Stromal cell of bone marrow (primary cell): ENCODE measurements at regions not wholly inside any gene's neighbourhood (a gene's known extent, or its start where the extent isn't known, plus 50 kb on each side); places are given as distances from the start of the nearest gene placed in this dataset.
"Not testable (repeated sequence)": the region's sequence is repeated elsewhere in the genome, so short reads cannot be mapped to it uniquely, and the experiment has no call there.

ENCODE experiments used
- DNase-seq: peaks from one replicate; pipeline ENCODE4 v3.0.0-alpha.2; 2012; ENCODE audit warnings: low read depth

DNA sequence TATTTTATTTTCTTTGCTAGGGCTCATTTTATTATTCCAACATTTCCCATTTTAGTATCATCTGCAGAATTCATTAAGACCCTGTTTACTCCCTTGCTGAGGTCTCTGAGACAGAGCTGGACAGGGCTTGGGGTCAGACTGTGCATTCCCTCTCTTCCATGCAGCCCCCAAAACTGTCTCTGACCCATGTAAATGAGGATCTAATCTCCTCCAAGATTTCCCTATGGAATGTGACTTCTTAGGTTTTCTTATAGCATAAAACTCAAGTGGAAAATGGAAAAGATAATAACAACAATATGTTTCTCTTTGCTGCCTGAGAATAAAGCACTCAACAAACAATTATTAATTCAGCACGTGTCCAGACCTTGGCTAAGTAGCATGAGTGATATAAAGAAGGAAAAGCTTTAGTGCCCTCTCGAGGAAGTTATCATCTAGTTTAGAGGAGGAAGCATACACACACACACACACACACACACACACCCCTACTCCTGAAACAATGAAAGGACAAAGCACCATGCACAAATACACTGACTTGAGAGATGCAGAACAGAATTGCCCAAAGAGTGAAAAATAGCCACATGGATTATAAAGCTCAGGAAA lies 815.5 kb downstream of the BCKDHB start:
- DNase-seq: no peak

DNA sequence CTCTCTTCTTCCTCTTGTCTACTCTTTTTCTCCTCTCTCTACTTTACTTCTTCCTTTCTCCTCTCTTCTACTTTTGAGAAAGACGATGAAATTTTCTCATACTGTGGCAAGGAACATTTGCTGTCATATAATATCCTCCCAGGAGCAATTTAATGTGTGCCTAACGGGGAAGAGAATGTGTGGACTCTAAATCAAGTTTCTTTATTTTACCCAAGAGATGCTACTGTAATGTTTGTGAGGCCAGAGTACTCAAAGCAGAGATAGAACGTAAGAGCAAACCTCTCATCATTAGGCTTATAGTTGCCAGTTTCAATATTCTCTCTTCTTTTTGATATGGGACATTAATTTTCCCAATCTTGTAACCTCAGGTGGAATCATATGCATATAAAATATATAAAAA lies 801.4 kb downstream of the BCKDHB start:
- no peak for DNase-seq

DNA sequence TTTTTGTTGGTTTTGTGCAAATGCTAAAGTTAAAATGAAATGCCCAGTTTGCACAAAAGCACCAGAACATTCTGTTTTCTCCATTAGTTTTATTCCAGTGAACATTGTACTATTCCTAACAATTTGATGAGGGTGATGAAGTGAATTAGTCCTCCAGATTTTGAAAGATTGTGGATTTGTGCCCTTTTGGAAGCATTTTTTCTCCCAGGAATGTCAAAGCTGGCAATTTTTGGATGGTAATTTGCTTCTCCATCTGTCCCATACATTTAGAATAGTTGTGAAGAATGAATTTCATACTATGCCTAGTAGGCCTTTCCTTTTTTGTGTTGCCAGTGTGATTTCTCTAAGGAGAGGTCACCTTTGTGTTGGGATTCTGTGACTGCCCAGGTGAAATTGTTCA lies 797.2 kb downstream of the BCKDHB start:
- DNase-seq: no peak

DNA sequence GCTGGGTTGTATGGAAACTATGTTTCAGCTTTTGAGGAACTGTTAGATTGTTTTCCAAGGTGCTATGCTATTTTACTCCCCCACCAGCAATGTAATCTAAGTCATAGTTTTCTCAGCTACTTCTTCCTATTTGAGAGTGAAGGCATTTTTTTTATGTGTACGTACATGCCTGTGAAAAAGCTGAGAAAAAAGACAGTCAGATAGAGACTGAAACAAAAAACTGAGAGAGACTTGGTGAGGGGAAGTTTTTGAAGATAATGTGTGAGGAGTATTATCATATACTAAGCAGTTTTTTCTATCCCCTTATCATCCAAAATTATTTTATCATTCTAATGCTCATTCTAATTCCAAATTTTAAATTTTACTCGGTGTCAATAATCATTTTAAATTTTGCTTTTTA lies 780.0 kb downstream of the BCKDHB start:
- no peak for DNase-seq

DNA sequence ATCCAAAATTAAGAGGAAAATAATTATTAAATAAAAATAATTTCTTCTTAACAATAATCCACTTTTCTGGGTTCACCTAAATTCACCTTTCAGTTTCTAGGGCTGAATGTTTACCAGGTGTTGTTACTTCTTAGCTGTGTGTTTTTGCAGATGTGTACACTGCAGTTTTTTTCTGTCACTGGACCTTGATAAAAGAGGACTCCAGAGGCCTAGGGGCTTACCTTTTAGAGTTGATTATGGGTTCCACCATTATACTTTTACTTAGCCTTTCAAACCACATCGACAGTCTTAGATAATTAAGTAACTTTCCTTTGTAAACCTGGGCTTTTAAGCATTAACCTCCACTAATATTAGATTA lies 766.5 kb downstream of the BCKDHB start:
- DNase-seq: no peak

DNA sequence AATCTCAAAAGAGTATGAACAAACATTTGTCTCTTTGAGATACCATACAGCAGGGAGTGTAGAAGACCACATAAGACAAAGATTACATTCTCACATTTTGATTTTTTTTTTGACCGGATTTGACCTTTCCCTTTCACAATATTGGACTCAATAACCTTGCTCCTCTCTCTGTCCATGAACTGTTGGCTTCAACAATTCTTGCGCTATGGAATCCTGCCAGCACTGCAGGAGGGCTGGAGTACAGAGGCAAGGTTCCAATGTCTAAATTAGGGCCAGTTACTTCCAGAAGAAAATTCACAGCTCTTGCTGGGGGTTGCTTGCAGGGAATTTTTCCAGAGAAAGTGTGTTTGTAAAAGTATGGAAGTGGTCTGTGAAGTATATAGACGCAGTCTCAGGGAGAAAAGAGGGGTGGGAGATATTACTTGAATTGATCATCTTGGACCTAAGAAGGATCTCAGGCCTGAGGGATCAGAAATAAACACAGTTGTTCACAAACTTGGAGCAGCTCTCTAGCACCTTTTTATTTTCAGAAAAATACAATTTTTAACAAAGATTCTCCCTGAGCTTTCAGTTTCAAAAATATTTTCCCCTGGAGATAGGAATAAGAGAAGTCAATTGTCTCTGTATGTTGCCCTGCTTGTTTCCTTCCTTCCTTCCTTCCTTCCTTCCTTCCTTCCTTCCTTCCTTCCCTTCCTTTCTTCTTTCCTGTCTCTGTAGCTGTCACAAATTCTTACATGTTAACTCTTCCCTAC lies 765.9 kb downstream of the BCKDHB start:
- no peak for DNase-seq

DNA sequence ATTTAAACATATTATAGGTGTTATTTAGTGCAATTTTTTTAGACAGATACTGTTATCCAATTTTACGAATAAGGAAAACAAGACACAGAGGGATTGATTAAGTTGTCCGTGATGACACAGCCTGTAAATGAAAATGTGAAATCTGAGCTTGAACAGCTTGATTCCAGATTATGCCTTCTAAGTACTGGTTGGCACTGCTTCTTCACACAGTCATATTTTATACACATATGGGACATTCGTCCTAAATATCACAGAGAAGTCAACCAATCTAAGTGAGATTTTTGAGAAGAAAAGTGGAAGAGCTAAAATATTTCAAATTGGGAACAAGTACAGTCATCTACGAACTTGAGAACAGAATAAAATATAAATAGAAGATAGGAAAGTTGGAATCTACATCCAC lies 756.3 kb downstream of the BCKDHB start:
- DNase-seq: no peak

DNA sequence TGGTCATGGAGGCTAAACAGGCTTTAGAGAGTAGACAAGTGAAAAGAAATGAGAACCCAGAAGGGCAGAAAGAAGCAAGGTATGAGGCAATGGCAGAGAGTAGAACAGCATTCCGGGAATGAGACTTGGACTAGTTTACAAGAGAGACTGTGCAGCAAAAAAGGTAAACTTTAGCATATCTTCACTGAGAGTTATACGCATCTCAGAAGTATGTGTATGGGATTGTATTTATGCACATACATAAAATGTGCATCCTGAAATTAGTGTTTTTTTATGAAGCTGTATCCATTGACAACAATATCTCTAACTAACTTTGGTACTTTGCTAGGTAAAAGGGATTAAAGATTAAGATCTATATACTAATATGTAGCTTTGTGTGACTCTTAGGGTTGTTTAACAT lies 753.6 kb downstream of the BCKDHB start:
- no peak for DNase-seq

DNA sequence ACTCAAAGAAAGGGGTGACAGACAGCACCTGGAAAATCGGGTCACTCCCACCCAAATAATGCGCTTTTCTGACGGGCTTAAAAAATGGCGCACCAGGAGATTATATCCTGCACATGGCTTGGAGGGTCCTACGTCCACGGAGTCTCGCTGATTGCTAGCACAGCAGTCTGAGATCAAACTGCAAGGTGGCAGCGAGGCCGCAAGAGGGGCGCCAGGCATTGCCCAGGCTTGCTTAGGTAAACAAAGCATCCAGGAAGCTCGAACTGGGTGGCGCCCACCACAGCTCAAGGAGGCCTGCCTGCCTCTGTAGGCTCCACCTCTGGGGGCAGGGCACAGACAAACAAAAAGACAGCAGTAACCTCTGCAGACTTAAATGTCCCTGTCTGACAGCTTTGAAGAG lies 741.5 kb downstream of the BCKDHB start:
- DNase-seq: not testable (repeated sequence)

DNA sequence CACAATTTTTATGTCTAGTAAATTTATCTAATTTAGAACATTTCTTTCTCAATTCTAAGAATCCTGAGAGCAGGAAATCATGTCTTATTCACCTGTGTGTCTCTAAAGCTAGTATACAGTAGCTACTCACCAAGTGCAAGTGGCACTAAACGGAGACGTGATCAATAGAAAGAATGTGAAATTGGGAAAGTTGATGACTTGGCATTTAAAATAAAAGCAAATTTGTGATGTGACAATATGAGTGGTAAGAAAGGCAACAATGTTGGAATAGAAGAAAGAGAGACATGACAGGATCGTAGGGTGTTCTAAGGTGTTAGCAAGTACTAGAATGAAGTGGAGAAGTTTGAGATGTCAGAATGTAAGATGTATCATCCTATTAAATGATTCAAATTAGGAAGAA lies 725.9 kb downstream of the BCKDHB start:
- DNase-seq: no peak

DNA sequence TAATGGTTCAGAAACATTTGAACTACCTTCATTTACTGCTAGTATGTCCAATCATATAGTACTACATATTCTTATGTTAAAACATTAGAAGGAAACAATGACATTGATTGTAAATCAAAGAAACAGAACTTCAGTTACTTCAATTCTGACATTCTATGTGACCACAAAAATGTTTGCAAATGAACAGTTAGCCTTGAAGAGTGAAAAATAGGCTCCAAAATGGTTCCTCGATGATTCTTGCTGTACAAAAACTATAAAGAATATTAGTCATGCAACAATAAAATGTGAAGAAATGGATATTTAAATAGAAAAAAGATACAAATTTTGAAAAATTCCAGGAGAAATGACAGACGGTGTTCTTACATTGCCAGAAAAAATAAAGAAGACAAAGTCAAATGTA lies 686.9 kb downstream of the BCKDHB start:
- no peak for DNase-seq

DNA sequence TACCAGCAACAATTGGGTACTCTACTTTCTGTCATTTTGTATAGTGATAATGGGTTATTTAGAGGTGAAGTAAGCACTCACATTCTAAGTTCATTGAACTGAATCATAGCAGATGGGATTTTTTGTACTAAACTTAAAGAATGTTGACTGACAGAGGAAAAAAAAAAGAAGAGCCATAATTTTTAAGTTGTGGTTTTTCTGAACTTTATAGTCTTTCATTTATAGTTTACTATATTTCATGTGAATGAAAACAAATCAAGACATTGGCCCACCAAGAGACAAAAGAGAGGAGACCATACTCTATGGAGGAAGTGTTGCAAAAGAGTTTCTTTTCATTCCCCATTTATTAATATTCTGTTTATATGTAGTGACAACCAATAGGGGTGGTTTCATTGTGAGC lies 685.7 kb downstream of the BCKDHB start:
- no peak for DNase-seq

DNA sequence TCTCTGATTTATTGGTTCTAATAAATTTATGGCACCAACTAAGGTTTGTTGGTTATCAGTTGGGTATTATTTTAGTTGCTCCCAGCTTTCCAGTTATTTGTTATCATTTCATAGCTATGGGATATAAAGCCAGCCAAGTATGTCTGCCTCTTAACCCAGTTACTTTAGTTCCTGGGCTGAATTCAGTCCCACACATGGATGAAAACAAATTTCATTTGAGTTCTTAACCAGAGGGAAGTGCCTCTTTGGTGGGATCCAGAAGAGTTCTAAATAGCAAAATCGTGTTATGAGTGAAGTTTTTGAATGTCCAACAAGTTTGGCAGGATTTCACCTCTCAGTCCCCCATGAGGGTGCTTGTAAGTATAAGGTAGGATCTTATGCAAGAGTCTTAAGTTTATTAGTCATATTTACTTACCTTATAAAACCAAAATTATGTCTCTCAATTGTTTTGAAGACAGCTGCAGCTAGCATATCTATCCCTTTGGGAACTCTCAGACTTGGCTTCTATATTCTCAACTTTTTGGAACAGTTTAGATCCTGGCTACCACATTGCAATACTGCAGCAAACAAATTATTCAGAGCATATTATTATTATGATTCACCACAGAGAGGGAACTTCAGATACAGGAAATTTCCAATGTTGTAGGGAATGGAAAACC lies 683.6 kb downstream of the BCKDHB start:
- DNase-seq: peak; percentile 66

DNA sequence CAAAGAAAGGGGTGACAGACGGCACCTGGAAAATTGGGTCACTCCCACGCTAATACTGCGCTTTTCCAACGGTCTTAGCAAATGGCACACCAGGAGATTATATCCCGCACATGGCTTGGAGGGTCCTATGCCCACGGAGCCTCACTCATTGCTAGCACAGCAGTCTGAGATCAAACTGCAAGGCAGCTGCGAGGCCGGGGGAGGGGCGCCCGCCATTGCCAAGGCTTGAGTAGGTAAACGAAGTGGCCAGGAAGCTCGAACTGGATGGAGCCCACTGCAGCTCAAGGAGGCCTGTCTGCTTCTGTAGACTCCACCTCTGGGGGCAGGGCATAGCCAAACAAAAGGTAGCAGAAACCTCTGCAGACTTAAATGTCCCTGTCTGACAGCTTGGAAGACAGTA lies 676.8 kb downstream of the BCKDHB start:
- not testable (repeated sequence) for DNase-seq

DNA sequence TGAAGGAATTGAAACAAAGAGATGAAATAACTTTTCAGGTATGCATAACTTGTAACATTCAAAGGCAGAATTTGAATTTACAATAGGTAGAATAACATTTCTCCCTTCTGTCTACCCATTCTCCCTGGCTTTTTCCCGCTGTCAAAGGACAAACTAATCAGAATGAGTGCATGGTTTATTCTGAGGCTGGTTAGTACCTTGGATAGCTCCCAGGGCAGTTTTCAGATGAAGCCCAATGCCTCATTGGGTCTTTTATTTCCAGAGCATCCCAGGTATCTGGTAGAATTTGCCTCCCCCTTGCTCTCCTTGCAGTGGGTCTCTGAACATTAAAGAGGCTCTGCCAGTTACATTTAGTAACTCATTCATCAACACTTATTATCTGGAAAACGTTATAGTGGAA lies 665.5 kb downstream of the BCKDHB start:
- DNase-seq: no peak

DNA sequence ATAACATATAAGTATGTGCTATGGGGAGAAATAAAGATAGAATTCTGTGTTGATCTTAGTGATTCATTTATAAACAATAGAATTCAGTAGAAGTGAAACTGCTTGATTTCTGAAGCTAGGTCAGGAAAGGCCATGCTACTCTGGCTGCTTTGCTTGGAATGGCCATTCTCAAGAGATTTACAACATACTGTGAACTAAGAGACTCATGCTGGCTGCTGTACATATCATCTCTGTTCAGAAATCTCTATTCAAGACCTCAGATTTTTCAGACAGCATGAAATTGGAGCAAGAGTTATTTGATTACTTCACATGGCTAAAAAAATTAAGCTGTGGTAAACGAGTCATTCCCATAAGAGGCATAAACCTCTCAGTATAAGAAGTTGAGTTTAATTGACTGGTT lies 662.6 kb downstream of the BCKDHB start:
- DNase-seq: peak; percentile 91

DNA sequence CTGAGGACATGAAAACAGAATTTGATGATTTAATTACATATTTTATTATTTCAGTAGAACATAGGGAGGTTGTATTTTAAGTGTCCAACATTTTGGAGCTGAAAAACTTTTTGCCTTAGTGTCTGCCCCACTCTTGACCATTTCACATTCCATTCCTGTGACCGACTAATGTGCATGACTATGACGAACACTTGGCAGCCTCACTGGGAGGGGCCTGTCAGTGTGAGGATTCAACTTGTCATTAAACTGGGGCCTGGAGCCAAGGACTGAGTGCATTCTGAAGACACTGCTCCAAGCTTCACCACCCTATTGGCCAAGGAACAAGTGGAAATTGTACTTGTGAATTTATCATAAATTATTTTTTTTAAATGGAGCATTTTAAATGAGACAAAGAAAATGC lies 661.3 kb downstream of the BCKDHB start:
- DNase-seq: peak; percentile 91

DNA sequence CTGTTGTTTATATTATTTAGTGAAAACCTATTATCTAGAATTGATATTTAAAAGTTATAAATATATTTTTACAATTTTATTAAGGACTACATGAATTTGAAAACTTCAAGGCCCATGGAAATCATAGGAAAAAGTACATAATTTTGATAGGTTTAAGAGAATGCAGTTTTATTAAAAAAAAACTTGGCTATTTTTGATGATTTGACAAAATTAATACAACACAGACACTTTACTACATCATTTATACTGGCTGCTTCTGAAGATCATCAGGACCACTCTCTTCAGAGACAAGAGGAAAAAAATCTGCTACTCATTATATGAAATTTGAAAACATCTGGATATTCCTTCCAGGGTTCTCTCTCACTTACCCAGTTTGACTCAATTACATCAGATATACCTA lies 637.7 kb downstream of the BCKDHB start:
- no peak for DNase-seq

DNA sequence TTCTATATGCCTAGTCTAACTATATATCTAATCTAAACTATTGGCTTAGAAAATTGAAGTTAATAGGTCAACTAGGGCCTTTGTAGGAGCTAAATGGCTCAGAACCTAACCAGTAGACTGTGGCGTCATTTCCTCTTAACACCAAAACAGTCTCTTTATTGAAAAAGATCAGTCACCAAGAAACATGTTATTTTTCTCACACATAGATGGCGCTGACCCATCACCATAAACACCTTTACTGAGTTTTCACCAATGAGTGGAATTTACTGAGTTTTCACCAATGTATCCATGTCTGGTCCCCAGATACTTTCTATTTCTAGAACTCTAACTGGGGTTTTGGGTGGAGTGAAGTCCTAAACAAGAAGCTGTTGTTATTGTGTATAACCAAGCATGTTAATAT lies 636.0 kb downstream of the BCKDHB start:
- DNase-seq: peak; percentile 43

DNA sequence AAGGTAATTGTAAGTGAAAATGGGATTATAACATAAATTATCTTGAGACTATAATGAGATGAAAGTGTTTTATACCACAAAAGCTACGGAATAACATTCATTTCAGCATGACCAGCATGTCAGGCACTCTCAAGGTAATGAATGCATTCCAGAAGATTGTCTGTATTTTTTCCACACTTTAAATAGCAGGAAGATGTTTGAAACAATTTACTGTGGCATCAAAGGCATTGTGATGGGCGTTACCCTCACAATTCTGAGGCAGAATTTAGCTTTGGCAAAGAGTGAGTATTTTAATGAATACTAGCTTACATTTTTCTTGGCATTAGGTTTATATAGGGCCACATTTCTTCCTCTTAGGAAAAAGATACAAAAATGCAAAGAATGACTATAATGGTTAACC lies 627.2 kb downstream of the BCKDHB start:
- no peak for DNase-seq

DNA sequence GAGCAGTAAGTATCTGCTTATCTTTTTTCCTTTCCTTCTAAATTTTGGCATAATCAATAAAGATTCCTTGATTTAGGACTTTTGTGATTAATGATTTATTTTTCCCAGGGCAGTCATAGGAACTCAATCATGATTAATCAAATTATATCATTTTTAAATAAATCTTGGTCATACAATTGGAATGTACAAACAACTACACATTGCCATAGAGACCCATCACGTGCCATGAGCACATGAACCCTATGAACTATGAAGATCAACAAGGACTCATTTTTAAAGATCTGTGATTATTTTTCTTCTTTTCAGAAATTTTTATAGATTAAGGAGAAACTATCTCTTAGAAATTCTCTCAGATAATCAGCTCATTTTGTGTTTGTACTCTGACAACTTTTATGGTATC lies 622.4 kb downstream of the BCKDHB start:
- no peak for DNase-seq

DNA sequence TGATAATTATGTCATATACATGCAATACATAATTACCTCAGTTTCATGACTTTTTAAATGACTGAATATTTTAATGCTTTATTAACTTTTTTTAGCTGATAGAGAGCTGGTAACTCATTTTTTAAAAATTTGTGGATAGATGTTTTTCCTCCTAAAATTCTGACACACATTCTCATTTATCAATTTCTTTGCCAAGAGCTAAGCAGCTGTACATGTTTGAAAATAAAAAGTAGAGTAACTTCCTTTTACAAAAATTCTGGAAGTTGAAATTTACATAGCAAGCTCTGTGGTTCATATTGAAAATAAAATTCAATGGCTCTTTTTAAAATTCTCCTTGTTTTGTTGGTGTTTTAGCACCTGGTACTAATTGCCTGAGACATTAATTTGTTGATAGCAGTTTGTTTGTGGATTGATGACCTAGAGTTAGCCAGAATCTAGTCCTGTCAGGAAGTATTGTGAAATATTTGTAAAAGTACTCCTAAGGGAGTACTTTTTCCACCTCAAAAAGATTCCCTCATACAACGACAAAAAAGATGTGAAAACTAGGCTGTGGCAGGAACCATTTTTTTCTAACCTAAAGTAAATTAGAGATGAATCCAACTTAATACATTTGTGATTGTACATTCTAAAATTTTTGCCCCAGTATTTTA lies 621.8 kb downstream of the BCKDHB start:
- no peak for DNase-seq
